Loucy (cell line): ENCODE measurements at regions not wholly inside any gene's neighbourhood (a gene's known extent, or its start where the extent isn't known, plus 50 kb on each side); places are given as distances from the start of the nearest gene placed in this dataset.

ENCODE experiments used
- CTCF ChIP-seq: fragments of 200-600 bp; sonication (generic); conservative IDR thresholded peaks from 2 replicates; pipeline ENCODE4 v1.5.1; 2014; ENCODE audit warnings: mild to moderate bottlenecking, antibody characterized with exemption, low read length
- EZH2phosphoT487 ChIP-seq: fragments of 200-600 bp; IDR thresholded peaks from 2 replicates; pipeline ENCODE4 v1.6.1; 2018; ENCODE audit warnings: antibody characterized with exemption, mild to moderate bottlenecking, moderate library complexity, borderline replicate concordance

GRCh38 chr10:21368022-21368582 is 157.4 kb downstream of the SKIDA1 start:
- no peak for TF ChIP-seq CTCF
- no peak for TF ChIP-seq EZH2phosphoT487
